HepG2 (cell line): ENCODE measurements at regions not wholly inside any gene's neighbourhood (a gene's known extent, or its start where the extent isn't known, plus 50 kb on each side); places are given as distances from the start of the nearest gene placed in this dataset.
"Not testable (repeated sequence)": the region's sequence is repeated elsewhere in the genome, so short reads cannot be mapped to it uniquely, and the experiment has no call there.

Experiments used
- ATAC-seq: fragments of 200-7000 bp; cut with Tn5 transposase; 3 replicates; pipeline ENCODE4 v1.9.1; 2020; ENCODE audit warnings: mild to moderate bottlenecking, moderate library complexity
- BruUV-seq: library from RNA; stranded (reverse); fragments of 400-500 nt; replicated peaks from 2 replicates; lab custom pipeline; 2021; lab: Mats Ljungman, UMichigan
- CTCF ChIA-PET: fragments of 300-600 bp; formaldehyde crosslinking; extraction: SDS; loops from one replicate; lab custom pipeline; 2021; ENCODE audit warnings: low total read pairs, inconsistent platforms, low intra/inter-chr PET ratio; lab: Yijun Ruan, JAX
- POLR2A ChIA-PET: fragments of 350-600 bp; sonication (Branson Sonifier 250); formaldehyde crosslinking; loops from one replicate; lab custom pipeline; 2020; ENCODE audit warnings: antibody characterized with exemption, inconsistent platforms; lab: Yijun Ruan, JAX
- DNase-seq: peaks from one replicate; pipeline ENCODE4 v3.0.0-alpha.2; 2015; ENCODE audit warnings: low spot score
- FAIRE-seq: peaks from 3 replicates; lab custom pipeline; 2011; peaks lifted over from hg19 to GRCh38; lab: Jason Lieb, UNC
- H2AFZ ChIP-seq: one replicate; pipeline ENCODE4 v1.6.1; 2011; ENCODE audit warnings: low read length, inconsistent platforms
- H3K27ac ChIP-seq: fragments of 300-600 bp; 3 replicates; pipeline ENCODE4 v1.8.0; 2011; ENCODE audit warnings: mixed run types, mild to moderate bottlenecking, mixed read lengths, low read length, inconsistent platforms; ENCODE audit not compliant: insufficient read depth; ENCODE audit errors: extremely low read length
- H3K27me3 ChIP-seq, 2 experiments: fragments of 200-600 bp in 1 of 2; 2 replicates in 1 of 2; 3 replicates in 1 of 2; pipeline versions ENCODE4 v1.6.0 to v1.8.0; 2011; ENCODE audit warnings: low read length in 2 of 2, mild to moderate bottlenecking in 2 of 2, moderate library complexity in 2 of 2, inconsistent platforms in 1 of 2; ENCODE audit not compliant: insufficient read depth in 2 of 2, control insufficient read depth in 1 of 2
- H3K36me3 ChIP-seq, 2 experiments: fragments of 200-600 bp in 1 of 2; replicated peaks in 1 of 2; 2 replicates in 1 of 2; 3 replicates in 1 of 2; pipeline versions ENCODE4 v1.5.1 to v1.8.0; 2011; ENCODE audit warnings: low read length in 2 of 2, inconsistent platforms in 1 of 2; ENCODE audit not compliant: insufficient read depth in 2 of 2, control insufficient read depth in 1 of 2
- H3K4me1 ChIP-seq: 2 replicates; pipeline ENCODE4 v1.5.1; 2012; ENCODE audit warnings: low read length, inconsistent platforms; ENCODE audit not compliant: insufficient read depth
- H3K4me2 ChIP-seq: 2 replicates; pipeline ENCODE4 v1.6.0; 2011; ENCODE audit warnings: low read depth, low read length, inconsistent platforms
- H3K4me3 ChIP-seq, 3 experiments: fragments of 200-600 bp in 1 of 3; sonication (generic), shearing (Covaris generic) in 1 of 3; replicated peaks in 1 of 3; 2 replicates each; pipeline ENCODE4 v1.5.1; 2011 to 2016; ENCODE audit warnings: low read length in 3 of 3, inconsistent platforms in 2 of 3, low read depth in 2 of 3, mild to moderate bottlenecking in 2 of 3, control low read depth in 1 of 3, mixed read lengths in 1 of 3; ENCODE audit not compliant: insufficient read depth in 1 of 3
- H3K79me2 ChIP-seq: one replicate; pipeline ENCODE4 v1.6.1; 2011; ENCODE audit warnings: low read length, inconsistent platforms; ENCODE audit not compliant: insufficient read depth
- H3K9ac ChIP-seq: 2 replicates; pipeline ENCODE4 v1.6.0; 2011; ENCODE audit warnings: mild to moderate bottlenecking, low read depth, low read length, inconsistent platforms; ENCODE audit not compliant: insufficient read depth
- H3K9me3 ChIP-seq: 2 replicates; pipeline ENCODE4 v1.5.1; 2012; ENCODE audit warnings: mild to moderate bottlenecking, low read length
- H4K20me1 ChIP-seq: 2 replicates; pipeline ENCODE4 v1.6.0; 2011; ENCODE audit warnings: inconsistent platforms, mild to moderate bottlenecking, low read length, moderate library complexity; ENCODE audit not compliant: insufficient read depth
- AGO1 ChIP-seq: fragments of 200-400 bp; formaldehyde crosslinking; IDR thresholded peaks from 2 replicates; pipeline ENCODE4 v1.6.1; 2017; ENCODE audit warnings: mild to moderate bottlenecking, low read depth, low read length, moderate library complexity; ENCODE audit not compliant: poor library complexity, severe bottlenecking
- CCAR2 ChIP-seq: fragments of 200-400 bp; formaldehyde crosslinking; optimal IDR thresholded peaks from 2 replicates; pipeline ENCODE3; 2018; ENCODE audit warnings: low read depth, mild to moderate bottlenecking, low read length, moderate library complexity
- GZF1 ChIP-seq: sonication (generic); formaldehyde crosslinking; IDR thresholded peaks from 2 replicates; pipeline ENCODE4 v1.5.1; 2020; ENCODE audit warnings: mild to moderate bottlenecking, missing genetic modification reagents
- HNRNPLL ChIP-seq: fragments of 200-400 bp; formaldehyde crosslinking; IDR thresholded peaks from 2 replicates; pipeline ENCODE4 v1.6.1; 2017; ENCODE audit warnings: mild to moderate bottlenecking, low read depth, low read length; ENCODE audit not compliant: poor library complexity, severe bottlenecking
- SIN3A ChIP-seq: IDR thresholded peaks from 2 replicates; pipeline ENCODE4 v1.6.1; 2011; ENCODE audit warnings: low read depth, mild to moderate bottlenecking, control low read depth, low read length, borderline replicate concordance
- SNAPC2 ChIP-seq: sonication (generic); formaldehyde crosslinking; IDR thresholded peaks from 2 replicates; pipeline ENCODE4 v1.8.1; 2022; ENCODE audit warnings: mild to moderate bottlenecking, missing genetic modification reagents
- ZFP1 ChIP-seq: IDR thresholded peaks from 2 replicates; pipeline ENCODE4 v1.6.1; 2016
- WGBS: methylation state at CpG from one replicate; pipeline ENCODE4 v1.1.6; 2017; ENCODE audit warnings: low lambda C conversion rate; 5-methylcytosine and 5-hydroxymethylcytosine counted together
- in situ Hi-C: cut with HindIII; loops from 2 replicates; pipeline ENCODE4 v1.10.0; 2017; ENCODE audit warnings: low pct_unique_long_range_greater_than_20kb; ENCODE audit not compliant: extremely low pct_ligation_motif_present
- intact Hi-C: fragments of 100-400 bp; cut with micrococcal nuclease; formaldehyde crosslinking; loops from one replicate; pipeline ENCODE4 v1.10.0; 2022; ENCODE audit not compliant: unreplicated experiment
- TF ChIP-seq, protein P1 (sequence below): sonication (generic); formaldehyde crosslinking; IDR thresholded peaks from 2 replicates; pipeline ENCODE4 v1.8.1; 2022; ENCODE audit warnings: low read depth, mild to moderate bottlenecking, missing genetic modification reagents

DNA sequence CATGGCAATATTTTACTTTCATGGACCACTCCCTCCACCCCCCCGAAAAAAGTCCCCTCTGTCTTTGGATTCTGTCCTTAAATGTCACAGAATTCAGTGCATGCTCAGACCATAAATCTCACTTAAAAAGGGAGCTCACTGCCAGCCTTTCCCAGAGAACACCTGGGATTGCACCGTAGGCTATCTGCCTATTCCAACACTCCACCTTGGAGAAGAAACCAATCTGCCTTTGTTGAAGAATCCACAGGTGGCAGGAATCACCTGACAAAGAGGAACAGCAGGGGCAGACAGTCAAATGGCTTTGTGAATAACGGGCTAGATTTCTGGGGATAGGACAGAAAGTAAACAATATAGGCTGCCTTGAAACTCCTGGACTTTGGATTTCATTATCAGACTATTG is 306.7 kb upstream of the BRINP1 start (continued):
- TF ChIP-seq SNAPC2 (CRISPR knock-in tag): no peak
- no peak for TF ChIP-seq ZFP1 (CRISPR knock-in tag)
- no peak for TF ChIP-seq GZF1
- no peak for TF ChIP-seq CCAR2
- no peak for TF ChIP-seq HNRNPLL
- no peak for TF ChIP-seq SIN3A
- no peak for TF ChIP-seq AGO1
- TF ChIP-seq, protein P1, sequence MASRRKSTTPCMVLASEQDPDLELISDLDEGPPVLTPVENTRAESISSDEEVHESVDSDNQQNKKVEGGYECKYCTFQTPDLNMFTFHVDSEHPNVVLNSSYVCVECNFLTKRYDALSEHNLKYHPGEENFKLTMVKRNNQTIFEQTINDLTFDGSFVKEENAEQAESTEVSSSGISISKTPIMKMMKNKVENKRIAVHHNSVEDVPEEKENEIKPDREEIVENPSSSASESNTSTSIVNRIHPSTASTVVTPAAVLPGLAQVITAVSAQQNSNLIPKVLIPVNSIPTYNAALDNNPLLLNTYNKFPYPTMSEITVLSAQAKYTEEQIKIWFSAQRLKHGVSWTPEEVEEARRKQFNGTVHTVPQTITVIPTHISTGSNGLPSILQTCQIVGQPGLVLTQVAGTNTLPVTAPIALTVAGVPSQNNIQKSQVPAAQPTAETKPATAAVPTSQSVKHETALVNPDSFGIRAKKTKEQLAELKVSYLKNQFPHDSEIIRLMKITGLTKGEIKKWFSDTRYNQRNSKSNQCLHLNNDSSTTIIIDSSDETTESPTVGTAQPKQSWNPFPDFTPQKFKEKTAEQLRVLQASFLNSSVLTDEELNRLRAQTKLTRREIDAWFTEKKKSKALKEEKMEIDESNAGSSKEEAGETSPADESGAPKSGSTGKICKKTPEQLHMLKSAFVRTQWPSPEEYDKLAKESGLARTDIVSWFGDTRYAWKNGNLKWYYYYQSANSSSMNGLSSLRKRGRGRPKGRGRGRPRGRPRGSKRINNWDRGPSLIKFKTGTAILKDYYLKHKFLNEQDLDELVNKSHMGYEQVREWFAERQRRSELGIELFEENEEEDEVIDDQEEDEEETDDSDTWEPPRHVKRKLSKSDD: no peak

DNA sequence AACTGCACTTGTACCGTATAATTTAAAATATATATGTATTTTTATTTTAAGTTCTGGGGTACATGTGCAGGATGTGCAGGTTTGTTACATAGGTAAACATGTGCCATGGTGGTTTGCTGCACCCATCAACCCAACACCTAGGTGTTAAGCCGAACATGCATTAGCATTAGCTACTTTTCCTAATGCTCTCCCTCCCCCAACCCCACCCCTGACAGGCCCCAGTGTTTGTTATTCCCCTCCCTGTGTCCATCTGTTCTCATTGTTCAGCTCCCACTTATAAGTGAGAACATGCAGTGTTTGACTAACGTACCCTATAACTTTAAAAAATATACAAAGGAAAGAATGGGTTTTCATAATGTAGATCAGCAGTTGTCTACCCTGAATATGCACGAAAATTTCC is 303.5 kb upstream of the BRINP1 start:
- H3K79me2 ChIP-seq, H2AFZ ChIP-seq, H3K4me2 ChIP-seq, H3K9me3 ChIP-seq, H3K4me1 ChIP-seq, POLR2A ChIA-PET, CTCF ChIA-PET, H3K4me3 ChIP-seq, H3K36me3 ChIP-seq, H3K27me3 ChIP-seq, FAIRE-seq, in situ Hi-C loops, DNase-seq, intact Hi-C loops, H3K27ac ChIP-seq, BruUV-seq, ATAC-seq, H4K20me1 ChIP-seq, H3K9ac ChIP-seq: not testable (repeated sequence)
- WGBS: 15% methylated on average over 4 of the region's 4 CpGs
